Mammary epithelial cell (primary cell): ENCODE measurements at regions not wholly inside any gene's neighbourhood (a gene's known extent, or its start where the extent isn't known, plus 50 kb on each side); places are given as distances from the start of the nearest gene placed in this dataset.

Source experiments
- EZH2 ChIP-seq: IDR thresholded peaks from 2 replicates; pipeline ENCODE4 v1.6.1; 2012; ENCODE audit warnings: low read length, inconsistent platforms, borderline replicate concordance
- TF ChIP-seq, protein P1 (sequence below), 2 donors: IDR thresholded peaks in 1 of 2; conservative IDR thresholded peaks in 1 of 2; 2 replicates each; pipeline ENCODE4 v1.5.1; 2011 to 2012; ENCODE audit warnings: inconsistent platforms in 2 of 2, low read length in 2 of 2, mild to moderate bottlenecking in 2 of 2, control low read depth in 1 of 2, low read depth in 1 of 2; ENCODE audit not compliant: insufficient read depth in 1 of 2; ENCODE audit errors: extremely low read depth in 1 of 2

DNA sequence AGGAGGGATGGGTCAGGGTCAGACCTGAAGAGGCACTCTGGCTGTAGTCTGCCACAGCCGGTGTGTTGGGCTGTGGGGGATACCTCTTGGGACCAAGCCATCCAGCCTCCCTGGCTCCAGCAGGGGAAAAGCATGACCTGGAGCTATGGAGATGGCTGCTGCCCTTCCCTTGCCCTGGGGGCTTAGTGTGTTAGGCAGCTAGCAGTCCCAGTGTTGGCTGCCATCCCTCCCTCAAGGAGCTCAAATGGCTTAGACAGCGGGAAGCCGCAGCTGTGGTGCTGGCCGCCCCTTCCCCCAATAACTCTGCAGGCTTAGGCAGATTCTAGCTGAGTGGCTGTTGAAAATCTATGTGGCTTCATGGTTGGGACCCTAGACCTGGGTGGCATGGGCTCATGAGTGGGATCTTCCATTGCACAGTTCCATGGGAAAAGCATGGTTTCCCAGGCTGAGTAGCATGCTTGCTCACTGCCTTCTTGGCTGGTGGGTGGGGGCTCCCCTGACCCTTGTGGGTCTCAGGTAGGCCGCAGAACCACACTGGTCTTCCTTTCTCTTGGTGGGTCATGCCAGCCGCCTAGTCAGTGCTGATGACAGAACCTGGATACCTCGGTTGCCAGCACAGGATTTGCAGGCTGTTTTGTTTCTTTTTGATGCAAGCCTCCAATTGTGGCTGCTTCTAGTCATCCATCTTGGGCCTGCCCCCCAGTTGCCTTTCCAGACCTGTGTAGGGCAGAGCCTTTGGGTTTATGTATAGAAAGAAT is 69.0 kb upstream of the AHI1 start:
- TF ChIP-seq, protein P1, sequence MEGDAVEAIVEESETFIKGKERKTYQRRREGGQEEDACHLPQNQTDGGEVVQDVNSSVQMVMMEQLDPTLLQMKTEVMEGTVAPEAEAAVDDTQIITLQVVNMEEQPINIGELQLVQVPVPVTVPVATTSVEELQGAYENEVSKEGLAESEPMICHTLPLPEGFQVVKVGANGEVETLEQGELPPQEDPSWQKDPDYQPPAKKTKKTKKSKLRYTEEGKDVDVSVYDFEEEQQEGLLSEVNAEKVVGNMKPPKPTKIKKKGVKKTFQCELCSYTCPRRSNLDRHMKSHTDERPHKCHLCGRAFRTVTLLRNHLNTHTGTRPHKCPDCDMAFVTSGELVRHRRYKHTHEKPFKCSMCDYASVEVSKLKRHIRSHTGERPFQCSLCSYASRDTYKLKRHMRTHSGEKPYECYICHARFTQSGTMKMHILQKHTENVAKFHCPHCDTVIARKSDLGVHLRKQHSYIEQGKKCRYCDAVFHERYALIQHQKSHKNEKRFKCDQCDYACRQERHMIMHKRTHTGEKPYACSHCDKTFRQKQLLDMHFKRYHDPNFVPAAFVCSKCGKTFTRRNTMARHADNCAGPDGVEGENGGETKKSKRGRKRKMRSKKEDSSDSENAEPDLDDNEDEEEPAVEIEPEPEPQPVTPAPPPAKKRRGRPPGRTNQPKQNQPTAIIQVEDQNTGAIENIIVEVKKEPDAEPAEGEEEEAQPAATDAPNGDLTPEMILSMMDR (conservative IDR thresholded peaks at IDR 0.05 in 1 of 2, IDR thresholded peaks at IDR 0.05 in 1 of 2; ENCODE audit: extremely low read depth in 1 of 2, insufficient read depth in 1 of 2, low read depth in 1 of 2, low read length in 2 of 2): no peak
- no peak for TF ChIP-seq EZH2
